MM.1S (cell line): ENCODE measurements at regions not wholly inside any gene's neighbourhood (a gene's known extent, or its start where the extent isn't known, plus 50 kb on each side); places are given as distances from the start of the nearest gene placed in this dataset.

Experiments used
- CTCF ChIP-seq: fragments of 300-600 bp; sonication (generic); IDR thresholded peaks from 2 replicates; pipeline ENCODE4 v1.5.1; 2016; ENCODE audit warnings: antibody characterized with exemption, low read length, mixed read lengths
- EZH2 ChIP-seq: fragments of 300-600 bp; sonication (generic); optimal IDR thresholded peaks from 2 replicates; pipeline ENCODE3; 2017; ENCODE audit warnings: low read depth, mild to moderate bottlenecking, antibody characterized with exemption, low read length, mixed read lengths

GRCh38 chr3:162507397-162507796, 1010.8 kb downstream of the OTOL1 start:
- TF ChIP-seq CTCF (no peak), EZH2 (no peak)
